ENCODE measurements at regions not wholly inside any gene's neighbourhood (a gene's known extent, or its start where the extent isn't known, plus 50 kb on each side); places are given as distances from the start of the nearest gene placed in this dataset.

DNA sequence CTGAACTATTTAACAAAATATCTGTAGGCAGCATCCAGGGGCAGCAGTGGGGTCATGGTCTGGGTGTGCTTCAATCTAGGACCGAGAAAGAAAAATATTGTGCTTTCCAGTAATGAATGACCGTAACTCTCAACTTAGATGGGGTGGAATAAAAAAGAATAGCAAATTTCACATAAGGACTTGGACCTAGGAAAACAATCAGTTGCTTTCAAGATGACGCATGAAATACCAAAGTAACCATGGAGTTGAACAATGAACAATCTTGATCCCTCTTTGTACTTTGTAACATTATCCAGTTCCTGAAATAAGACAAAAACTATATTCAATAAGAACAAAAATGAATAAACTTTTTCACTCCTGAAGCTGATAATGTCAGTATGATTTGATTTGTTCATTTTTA is 167.1 kb downstream of the C7orf25 start:
- Mint-ChIP-seq H3K27ac (ENCODE audit: unreplicated experiment) (no peak overlapping the region), H3K27me3 (ENCODE audit: unreplicated experiment) (no peaks in the 10 kb centered on the region), H3K36me3 (ENCODE audit: unreplicated experiment) (peaks cover 4% of the 10 kb centered on the region), H3K9me3 (ENCODE audit: unreplicated experiment) (no peaks in the 10 kb centered on the region), H3K4me3 (ENCODE audit: unreplicated experiment) (no peak overlapping the region), H3K4me1 (ENCODE audit: low read depth, unreplicated experiment) (no peaks in the 10 kb centered on the region)
- TF ChIP-seq, protein P1, sequence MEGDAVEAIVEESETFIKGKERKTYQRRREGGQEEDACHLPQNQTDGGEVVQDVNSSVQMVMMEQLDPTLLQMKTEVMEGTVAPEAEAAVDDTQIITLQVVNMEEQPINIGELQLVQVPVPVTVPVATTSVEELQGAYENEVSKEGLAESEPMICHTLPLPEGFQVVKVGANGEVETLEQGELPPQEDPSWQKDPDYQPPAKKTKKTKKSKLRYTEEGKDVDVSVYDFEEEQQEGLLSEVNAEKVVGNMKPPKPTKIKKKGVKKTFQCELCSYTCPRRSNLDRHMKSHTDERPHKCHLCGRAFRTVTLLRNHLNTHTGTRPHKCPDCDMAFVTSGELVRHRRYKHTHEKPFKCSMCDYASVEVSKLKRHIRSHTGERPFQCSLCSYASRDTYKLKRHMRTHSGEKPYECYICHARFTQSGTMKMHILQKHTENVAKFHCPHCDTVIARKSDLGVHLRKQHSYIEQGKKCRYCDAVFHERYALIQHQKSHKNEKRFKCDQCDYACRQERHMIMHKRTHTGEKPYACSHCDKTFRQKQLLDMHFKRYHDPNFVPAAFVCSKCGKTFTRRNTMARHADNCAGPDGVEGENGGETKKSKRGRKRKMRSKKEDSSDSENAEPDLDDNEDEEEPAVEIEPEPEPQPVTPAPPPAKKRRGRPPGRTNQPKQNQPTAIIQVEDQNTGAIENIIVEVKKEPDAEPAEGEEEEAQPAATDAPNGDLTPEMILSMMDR (IDR thresholded peaks at IDR 0.05; ENCODE audit: partially characterized antibody, unreplicated experiment) = no peak
- DNase-seq = no peak

- DNase-seq = no peak
- H3K27me3 Mint-ChIP-seq (ENCODE audit: unreplicated experiment) = peaks cover 4% of the 10 kb centered on the region
- no peaks in the 10 kb centered on the region for H3K9me3 Mint-ChIP-seq (ENCODE audit: unreplicated experiment)
- H3K27ac Mint-ChIP-seq (ENCODE audit: unreplicated experiment) = no peak overlapping the region
- no peak overlapping the region for H3K4me3 Mint-ChIP-seq (ENCODE audit: unreplicated experiment)
- no peaks in the 10 kb centered on the region for H3K4me1 Mint-ChIP-seq (ENCODE audit: low read depth, unreplicated experiment)
- H3K36me3 Mint-ChIP-seq (ENCODE audit: unreplicated experiment) = no peaks in the 10 kb centered on the region
- TF ChIP-seq, protein P1 (IDR thresholded peaks at IDR 0.05; ENCODE audit: partially characterized antibody, unreplicated experiment) = no peak
These were observed 168.6 kb downstream of the C7orf25 start for GRCh38 chr7:42743077-42743858.

DNA sequence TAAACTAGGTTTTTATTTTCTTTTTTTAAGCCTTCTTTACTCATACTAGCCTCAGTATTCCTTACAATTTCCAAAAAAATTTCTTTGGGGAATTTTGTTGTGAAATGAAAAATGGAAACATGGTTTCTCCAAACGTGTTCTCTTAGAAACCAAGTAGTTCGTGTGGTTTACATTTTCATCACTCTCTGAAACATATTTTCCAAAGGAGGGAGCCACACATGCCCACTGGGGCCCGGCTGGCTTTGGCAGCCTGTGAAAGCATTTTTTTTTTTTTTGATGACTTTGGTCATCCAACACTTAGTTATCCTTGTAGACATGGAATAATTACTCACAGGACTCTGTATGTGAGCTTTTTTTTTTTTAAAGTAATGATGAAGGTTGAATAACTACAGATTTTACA is 169.6 kb downstream of the C7orf25 start:
- Mint-ChIP-seq H3K27me3 (ENCODE audit: unreplicated experiment) (peaks cover 4% of the 10 kb centered on the region), H3K4me1 (ENCODE audit: low read depth, unreplicated experiment) (no peaks in the 10 kb centered on the region), H3K9me3 (ENCODE audit: unreplicated experiment) (no peaks in the 10 kb centered on the region), H3K27ac (ENCODE audit: unreplicated experiment) (no peak overlapping the region), H3K36me3 (ENCODE audit: unreplicated experiment) (no peaks in the 10 kb centered on the region), H3K4me3 (ENCODE audit: unreplicated experiment) (no peak overlapping the region)
- TF ChIP-seq, protein P1 (IDR thresholded peaks at IDR 0.05; ENCODE audit: partially characterized antibody, unreplicated experiment) = no peak
- DNase-seq = no peak

DNA sequence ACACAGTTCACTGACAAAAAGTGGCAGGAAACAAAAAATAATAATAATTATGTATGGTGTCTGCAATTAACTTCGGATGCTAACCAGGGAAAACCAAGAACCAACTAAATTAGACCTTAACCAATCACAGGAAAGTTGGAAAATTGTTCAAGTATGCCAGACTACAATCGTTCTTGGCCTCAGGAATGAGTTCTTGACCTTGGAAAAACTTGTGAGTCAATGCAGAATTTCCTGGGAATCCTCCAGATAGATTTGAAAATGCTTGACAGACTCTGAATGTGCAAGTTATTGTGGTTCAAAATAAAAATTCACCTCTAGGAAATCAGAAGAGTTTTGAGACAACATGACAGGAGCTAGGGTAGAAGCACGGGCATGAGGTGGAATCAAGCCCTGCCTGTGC is 171.5 kb downstream of the C7orf25 start:
- Mint-ChIP-seq H3K27me3 (ENCODE audit: unreplicated experiment) (peaks cover 4% of the 10 kb centered on the region), H3K36me3 (ENCODE audit: unreplicated experiment) (no peaks in the 10 kb centered on the region), H3K4me1 (ENCODE audit: low read depth, unreplicated experiment) (no peaks in the 10 kb centered on the region), H3K27ac (ENCODE audit: unreplicated experiment) (no peak overlapping the region), H3K4me3 (ENCODE audit: unreplicated experiment) (no peak overlapping the region), H3K9me3 (ENCODE audit: unreplicated experiment) (no peaks in the 10 kb centered on the region)
- DNase-seq = no peak
- TF ChIP-seq, protein P1 (IDR thresholded peaks at IDR 0.05; ENCODE audit: partially characterized antibody, unreplicated experiment) = no peak

GRCh38 chr7:42739638-42740037 is 172.2 kb downstream of the C7orf25 start:
- no peak overlapping the region for H3K4me3 Mint-ChIP-seq (ENCODE audit: unreplicated experiment)
- H3K9me3 Mint-ChIP-seq (ENCODE audit: unreplicated experiment) = no peaks in the 10 kb centered on the region
- no peak for DNase-seq
- TF ChIP-seq, protein P1 (IDR thresholded peaks at IDR 0.05; ENCODE audit: partially characterized antibody, unreplicated experiment) = no peak
- H3K4me1 Mint-ChIP-seq (ENCODE audit: low read depth, unreplicated experiment) = no peaks in the 10 kb centered on the region
- H3K27me3 Mint-ChIP-seq (ENCODE audit: unreplicated experiment) = peaks cover 4% of the 10 kb centered on the region
- no peak overlapping the region for H3K27ac Mint-ChIP-seq (ENCODE audit: unreplicated experiment)
- no peaks in the 10 kb centered on the region for H3K36me3 Mint-ChIP-seq (ENCODE audit: unreplicated experiment)
